ENCODE measurements at regions not wholly inside any gene's neighbourhood (a gene's known extent, or its start where the extent isn't known, plus 50 kb on each side); places are given as distances from the start of the nearest gene placed in this dataset.
A peak's percentile ranks its signal among the peaks of the same experiment; 100 is the strongest.
"Not testable (repeated sequence)": the region's sequence is repeated elsewhere in the genome, so short reads cannot be mapped to it uniquely, and the experiment has no call there.

DNA sequence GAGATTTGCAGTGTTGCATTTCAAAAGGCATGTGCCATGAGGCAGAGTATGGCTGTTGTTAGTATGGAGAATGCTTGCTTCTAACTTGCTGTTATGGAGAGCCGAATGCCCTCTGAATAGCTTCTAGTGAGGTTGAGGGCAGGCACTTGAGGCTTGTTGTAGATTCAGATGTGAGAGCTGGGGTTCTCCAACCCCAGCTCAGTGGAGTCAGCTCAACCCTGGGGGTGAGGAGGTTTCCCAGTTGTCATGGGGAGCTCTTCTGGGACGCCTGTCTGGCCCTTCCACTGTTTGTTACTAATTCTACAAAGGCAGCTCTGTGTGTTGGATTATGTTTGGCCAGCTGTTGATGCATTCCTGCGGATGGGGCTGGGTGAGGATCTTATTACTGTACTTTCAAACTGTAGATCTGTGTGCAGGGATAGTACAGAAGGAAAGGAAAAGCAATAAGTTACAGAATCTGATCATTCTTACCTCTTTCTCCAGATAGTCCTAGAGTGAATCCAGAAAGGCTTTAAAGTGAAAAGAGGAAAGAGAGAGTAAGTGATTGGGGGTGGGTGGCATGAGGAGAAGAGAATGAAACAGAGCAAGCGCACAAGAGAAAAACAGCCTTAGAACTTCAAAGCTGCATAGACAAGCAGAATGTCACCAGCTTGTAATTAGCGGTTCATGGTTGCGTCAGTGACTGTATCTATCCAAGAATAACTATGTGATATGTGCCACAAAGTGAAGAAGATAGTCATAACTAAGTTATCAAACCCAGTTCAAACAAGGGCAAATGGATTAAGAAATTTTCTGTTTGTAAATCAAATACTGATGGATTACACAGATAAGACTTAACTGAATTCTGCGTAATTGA lies 148.7 kb downstream of the PRL start:
- peak; percentile 68 for DNase-seq (ENCODE audit: low spot score)

GRCh38 chr6:22149096-22149495 lies 147.7 kb downstream of the PRL start:
- DNase-seq (ENCODE audit: low spot score), result peak; percentile 71

DNA sequence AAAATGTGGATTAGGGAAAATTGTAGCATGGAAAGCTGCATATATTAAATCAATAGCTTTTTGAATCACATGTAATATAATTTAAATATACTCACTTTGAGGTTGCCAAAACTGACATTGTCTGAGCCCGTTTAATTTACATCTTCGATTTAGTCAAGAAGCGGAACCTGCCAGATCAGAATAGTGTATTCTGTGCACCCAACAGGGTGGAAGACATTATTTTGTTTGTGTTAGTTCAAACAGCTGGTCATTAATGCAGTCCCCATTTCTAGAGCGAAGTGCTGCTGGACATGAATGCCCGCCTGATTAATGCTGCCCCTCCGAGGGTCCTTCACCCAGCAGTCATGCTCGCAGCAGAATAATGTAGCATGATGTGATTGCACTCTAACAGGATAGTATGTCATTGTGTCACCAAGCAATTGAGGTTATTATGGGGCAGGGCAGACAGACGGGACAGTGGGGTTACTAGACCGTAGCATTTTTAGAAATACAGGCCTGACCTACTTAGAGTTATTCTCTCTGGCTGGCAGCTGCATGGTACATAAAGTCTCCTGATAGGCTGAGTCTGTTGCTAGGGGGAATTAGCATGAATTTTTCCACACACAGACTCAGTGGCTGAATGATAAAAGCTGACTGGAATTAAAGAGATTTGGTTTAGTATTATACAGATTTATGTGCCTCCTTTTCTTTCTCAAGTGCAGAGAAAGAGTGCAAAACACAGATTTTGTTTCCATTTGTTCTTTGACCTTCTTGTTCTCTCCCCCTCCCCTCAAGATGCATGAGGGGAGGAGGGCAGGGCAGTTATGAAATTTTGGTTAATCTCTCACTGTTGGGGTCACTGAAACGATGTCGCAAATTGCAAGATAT lies 147.1 kb downstream of the PRL start:
- DNase-seq (ENCODE audit: low spot score), result peak; percentile 81

- no peak for DNase-seq (ENCODE audit: low spot score)
These were observed 146.3 kb downstream of the PRL start for GRCh38 chr6:22150368-22151035.

GRCh38 chr6:22151892-22152291 lies 144.9 kb downstream of the PRL start:
- DNase-seq (ENCODE audit: low spot score), result no peak

- no peak for DNase-seq (ENCODE audit: low spot score)
These were observed 144.0 kb downstream of the PRL start for GRCh38 chr6:22152841-22153240.

DNA sequence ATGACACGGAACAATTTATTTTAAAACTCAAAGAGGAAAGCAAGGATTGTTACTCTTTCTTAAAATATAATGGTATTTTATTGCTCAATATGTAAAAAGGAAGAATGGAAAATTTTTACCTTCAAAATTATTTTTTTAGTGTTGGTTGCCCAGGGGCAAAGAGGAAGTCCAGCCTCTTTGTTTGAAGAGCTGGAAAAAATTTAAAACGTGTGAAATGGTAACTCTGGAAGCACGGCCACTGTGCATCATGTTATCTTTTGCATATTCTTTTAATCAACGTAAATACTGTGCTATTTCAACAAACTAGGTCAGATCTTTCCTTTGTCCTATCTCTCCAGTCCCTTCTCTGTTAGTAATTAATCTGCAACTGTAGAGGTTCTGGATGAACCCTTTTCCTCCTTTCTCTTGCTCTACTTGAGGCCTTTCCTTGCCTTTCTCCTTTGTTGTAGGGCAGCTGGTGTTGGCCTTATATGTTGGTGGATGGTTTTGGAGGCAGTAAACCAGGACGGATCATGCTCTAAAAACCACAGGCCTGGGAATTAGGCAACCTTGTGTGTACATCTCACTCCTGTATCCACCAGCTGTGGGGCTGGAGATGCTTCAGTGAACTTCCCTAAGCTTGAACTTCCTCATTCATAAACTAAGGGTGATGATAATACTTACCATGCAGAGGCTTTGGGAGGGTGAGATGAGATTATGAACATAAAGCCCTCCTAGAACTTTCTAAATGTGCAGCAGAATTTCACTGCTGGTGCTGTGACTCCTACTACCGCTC lies 143.3 kb downstream of the PRL start:
- DNase-seq (ENCODE audit: low spot score), result no peak

GRCh38 chr6:22155551-22155950 lies 141.3 kb downstream of the PRL start:
- DNase-seq (ENCODE audit: low spot score), result no peak

- DNase-seq (ENCODE audit: low spot score), result no peak
These were observed 139.6 kb downstream of the PRL start for GRCh38 chr6:22157233-22157632.

DNA sequence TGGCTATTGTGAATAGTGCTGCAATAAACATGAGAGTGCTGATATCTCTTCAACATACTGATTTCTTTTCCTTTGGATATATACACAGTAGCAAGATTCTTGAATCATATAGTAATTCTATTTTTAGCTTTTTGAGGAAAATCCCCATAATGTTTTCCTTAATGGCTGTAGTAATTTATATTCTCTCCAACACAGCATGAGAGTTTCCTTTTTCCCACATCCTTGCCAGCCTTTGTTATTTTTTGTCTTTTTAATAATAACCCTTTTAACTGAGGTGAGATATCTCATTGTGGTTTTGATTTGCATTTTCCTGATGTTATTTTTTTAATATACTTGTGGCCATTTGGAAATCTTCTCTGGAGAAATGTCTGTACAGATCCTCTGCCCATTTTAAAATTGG lies 132.6 kb downstream of the PRL start:
- no peak for DNase-seq (ENCODE audit: low spot score)

DNA sequence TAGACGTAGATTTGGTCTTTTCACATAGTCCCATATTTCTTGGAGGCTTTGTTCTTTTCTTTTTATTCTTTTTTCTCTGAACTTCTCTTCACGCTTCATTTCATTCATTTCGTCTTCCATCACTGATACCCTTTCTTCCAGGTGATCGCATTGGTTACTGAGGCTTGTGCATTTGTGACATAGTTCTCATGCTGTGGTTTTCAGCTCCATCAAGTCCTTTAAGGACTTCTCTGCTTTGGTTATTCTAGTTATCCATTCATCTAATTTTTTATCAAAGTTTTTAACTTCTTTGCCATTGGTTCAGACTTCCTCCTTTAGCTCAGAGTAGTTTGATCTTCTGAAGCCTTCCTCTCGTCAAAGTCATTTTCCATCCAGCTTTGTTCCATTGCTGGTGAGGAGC lies 125.8 kb downstream of the PRL start:
- DNase-seq (ENCODE audit: low spot score), result not testable (repeated sequence)

GRCh38 chr6:22171885-22172284 lies 125.0 kb downstream of the PRL start:
- DNase-seq (ENCODE audit: low spot score), result not testable (repeated sequence)

DNA sequence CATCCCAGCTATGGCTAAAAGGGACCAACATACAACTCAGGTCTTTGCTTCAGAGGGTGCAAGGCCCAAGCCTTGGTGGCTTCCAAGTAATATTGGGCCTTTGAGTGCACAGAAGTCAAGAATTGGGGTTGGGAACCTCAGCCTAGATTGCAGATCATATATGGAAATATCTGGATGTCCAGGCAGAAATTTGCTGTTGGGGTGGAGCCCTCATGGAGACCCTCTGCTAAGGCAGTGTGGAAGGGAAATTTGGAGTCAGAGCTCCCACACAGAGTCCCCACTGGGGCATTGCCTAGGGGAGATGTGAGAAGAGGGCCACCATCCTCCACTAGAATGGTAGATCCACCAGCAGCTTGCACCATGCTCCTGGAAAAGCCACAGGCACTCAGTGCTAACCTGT lies 123.5 kb downstream of the PRL start:
- DNase-seq (ENCODE audit: low spot score), result no peak

DNA sequence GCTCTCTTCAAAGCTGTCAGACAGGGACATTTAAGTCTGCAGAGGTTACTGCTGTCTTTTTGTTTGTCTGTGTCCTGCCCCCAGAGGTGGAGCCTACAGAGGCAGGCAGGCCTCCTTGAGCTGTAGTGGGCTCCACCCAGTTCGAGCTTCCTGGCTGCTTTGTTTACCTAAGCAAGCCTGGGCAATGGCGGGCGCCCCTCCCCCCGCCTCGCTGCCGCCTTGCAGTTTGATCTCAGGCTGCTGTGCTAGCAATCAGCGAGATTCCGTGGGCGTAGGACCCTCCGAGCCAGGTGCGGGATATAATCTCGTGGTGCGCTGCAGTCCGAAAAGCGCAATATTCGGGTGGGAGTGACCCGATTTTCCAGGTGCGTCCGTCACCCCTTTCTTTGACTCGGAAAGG lies 116.6 kb downstream of the PRL start:
- DNase-seq (ENCODE audit: low spot score), result not testable (repeated sequence)

DNA sequence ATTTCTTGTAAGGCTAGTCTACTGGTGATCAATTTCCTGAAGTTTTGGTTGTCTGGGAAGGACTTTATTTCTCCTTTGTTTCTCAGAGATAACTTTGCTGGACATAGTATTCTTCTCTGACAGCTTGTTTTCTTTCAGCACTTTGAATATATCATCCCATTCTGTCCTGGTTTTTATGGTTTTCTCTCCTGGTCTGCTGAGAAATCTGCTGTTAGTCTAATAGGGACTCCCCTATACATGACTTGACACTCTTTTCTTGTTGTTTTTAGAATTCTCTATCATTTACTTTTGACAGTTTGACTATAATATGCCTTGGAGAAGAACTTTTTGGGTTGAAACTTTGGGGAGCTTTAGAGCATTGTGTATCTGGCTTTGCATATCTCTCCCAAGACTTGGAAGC lies 112.5 kb downstream of the PRL start:
- DNase-seq (ENCODE audit: low spot score), result no peak

DNA sequence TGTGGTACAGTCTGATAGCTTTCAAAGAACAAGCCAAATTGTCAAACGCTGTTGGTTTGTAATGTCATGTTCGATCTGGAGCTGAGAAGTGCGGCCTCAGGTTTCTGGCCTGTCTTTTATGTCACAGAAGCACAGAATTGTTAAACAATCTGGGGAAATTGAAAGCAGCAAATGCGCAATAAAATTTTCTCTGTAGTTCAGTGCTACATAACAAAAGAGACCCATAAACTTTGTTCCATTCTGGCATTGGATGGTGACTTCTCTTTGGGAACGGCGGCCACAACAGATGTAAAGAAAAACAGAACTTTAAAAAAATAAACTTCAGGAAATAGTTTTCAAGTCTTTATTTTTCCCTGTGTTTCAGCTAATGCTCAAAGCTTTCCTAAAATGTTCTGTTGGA lies 106.9 kb downstream of the PRL start:
- DNase-seq (ENCODE audit: low spot score), result no peak

DNA sequence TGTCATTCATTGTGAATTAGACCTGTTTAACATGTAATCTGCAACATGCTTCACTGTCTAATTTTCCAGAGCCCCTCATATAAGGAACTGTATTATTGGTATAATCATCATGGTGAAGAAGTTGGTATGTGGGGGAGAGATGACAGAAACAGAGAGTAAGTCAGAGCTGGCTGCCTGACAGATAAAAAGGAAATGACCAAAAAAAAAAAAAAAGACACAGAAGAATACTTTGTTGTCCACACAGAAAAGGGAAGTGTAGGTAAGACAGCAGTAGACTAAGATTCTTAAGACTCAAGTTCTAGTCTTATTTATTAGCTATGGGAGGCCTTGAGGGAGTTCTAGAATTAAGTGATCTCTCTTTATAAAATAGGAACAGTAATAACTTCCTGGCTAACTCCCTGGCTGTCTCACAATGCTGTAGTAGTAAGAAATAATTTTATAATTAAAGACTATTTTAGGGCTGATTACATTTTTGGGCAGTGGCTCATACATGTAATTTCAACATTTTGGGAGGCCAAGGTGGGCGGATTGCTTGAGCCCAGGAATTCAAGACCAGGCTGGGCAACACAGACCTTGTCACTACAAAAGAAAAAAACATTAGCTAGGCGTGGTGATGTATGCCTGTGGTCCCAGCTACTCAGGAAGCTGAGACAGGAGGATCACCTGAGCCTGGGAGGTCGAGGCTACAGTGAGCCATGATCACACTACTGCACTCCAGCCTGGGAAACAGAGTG lies 102.5 kb downstream of the PRL start:
- no peak for DNase-seq (ENCODE audit: low spot score)

- DNase-seq (ENCODE audit: low spot score), result no peak
These were observed 97.1 kb downstream of the PRL start for GRCh38 chr6:22199771-22200170.

DNA sequence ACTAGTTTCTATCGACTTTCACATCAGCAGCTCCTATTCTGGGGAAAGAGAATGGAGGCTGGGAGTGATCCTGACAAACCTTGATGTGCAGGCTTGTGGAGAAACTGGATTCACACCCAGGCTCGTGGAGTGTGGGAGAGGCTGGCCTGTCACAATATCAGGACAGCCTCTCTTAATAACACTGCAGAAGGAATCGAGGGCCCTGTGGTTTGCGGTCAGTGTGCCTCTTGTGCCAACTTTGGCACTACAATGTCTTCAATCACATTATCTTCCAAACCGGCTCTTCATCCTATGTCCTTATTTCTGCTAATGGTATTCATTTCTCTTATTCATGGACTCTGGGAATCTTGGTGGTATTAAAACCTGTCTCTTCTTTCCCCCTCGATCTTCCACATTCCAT lies 92.7 kb downstream of the PRL start:
- no peak for DNase-seq (ENCODE audit: low spot score)

DNA sequence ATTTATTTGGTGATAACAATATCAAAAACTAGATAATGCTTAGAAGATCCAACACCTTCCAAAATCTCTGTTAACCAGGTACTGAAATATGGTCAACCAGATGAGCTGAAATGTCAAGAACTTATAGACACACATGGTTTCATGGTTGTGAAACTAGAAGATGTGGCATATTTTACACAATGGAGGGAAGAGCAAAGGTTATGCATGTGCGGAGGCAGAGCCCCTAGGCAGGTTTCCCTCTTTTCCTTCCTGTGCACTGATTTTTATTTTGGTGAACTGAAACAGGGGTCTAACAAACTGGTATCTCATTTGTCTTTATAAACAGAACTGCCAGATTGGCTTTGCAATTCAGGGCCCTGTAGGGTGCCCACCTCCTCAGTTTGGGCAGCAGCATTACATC lies 91.6 kb downstream of the PRL start:
- DNase-seq (ENCODE audit: low spot score), result no peak

DNA sequence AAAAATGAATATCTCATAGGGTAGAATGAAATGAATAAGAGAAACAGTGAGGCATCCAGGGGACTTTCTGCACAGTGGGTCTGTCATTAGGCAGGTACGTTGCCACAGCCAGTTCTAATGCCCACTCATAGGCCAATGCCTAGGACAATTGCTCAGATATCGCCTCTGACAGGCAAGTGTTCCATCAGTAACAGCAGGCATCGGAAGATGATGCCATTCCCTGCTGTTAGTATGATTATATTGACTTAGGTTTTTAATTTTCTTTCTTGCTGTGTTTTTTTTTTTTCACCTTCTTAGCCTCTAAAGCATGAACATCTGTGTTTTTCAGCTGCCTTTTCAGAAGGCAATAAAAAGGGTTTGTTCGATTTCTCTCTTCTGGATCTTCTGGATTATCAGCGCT lies 90.7 kb downstream of the PRL start:
- no peak for DNase-seq (ENCODE audit: low spot score)

Measured in Ammon's horn (tissue), 1 donor.